GM03348 (cell line): ENCODE measurements at regions not wholly inside any gene's neighbourhood (a gene's known extent, or its start where the extent isn't known, plus 50 kb on each side); places are given as distances from the start of the nearest gene placed in this dataset.

Experiments used
- DNase-seq: peaks from one replicate; pipeline ENCODE4 v3.0.0; 2012; ENCODE audit warnings: low spot score

DNA sequence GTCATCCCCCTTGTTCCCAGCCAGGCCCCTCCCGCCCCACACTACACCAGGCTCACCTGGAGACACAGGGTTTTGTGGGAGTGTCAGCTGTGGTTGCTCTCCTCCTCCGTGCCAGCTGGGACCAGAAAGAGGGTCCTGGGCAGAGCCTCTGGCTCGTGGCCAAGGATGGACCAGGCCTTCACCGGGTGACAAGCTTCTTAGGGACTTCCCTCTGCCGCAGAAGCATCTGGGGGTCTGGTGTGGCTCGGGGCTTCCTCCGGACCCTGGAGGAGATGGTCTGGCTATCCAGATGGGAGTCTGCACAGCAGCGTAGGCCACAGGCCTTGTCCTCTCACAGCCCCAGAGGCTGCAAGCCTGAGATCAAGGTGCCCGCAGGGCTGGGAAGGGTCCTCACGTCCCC lies 63.8 kb upstream of the CFAP46 start:
- no peak for DNase-seq

DNA sequence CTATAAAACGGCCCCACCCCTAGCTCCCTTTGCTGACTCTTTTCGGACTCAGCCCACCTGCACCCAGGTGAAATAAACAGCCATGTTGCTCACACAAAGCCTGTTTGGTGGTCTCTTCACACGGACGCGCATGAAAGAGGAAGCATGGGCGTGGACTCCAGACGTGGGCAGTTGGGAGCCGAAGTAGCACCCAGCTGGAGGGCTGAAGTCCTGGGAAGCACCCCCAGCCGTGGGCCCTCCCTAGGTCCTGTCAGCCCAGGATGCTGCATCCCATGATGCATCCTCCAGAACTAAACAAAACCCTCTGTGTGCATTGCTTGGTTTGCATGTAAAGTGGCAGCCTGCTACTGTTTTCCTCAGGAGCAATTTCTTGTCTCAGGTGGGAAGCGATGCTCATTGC lies 62.1 kb upstream of the CFAP46 start:
- no peak for DNase-seq

DNA sequence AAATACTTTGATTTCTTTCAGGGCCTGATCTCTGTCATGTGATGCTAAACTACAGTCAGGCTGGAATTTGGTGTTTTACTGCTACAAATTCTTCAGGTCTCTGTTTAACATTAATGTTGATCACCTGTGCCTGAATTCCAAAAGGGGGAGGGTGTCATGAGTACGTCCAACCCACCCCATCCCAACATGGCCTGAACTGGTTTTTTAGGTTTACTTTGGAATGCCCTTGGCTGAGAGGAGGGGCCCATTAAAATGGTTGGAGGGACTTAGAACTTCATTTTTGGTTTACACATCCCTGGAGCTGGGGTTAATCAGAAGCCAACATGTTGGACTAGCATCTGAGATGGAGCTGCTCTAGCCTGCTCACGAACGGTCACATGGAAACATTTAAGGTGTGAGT lies 60.8 kb upstream of the CFAP46 start:
- no peak for DNase-seq

DNA sequence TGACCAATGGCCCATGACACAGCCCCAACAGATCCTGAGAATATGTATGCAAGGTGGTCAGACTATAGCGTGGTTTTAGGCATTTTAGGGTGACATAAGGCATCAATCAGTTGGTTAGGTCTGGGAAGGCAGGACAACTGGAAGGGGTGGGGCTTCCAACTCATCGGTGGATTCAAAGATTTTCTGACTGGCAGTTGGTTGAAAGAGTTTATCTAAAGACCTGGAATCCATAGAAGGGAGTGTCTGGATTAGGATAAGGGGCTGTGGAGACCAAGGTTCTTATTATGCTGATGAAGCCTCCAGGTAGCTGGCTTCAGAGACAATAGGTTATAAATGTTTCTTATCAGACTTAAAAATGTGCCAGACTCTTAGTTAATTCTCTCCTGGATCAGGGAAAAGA lies 60.3 kb upstream of the CFAP46 start:
- DNase-seq: no peak

DNA sequence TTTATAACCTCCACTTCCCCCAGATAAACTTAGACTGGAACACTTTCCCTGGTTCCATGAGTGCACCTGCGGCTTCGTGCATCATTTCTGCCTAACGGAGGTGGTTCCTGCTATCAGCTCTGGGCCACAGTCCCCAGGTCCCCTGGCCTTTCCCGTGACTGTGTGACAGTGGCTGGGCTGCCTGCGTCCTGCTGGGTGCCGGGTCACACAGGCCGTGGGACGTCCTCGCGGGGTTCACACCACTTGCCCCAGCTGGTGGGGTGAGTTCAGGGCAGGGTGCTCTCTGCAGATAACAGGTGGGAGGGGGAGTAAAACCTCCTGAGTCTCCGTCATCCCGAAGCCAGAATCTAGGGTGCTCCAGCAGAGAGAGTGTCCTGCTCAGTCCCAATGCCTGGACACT lies 58.7 kb upstream of the CFAP46 start:
- no peak for DNase-seq

DNA sequence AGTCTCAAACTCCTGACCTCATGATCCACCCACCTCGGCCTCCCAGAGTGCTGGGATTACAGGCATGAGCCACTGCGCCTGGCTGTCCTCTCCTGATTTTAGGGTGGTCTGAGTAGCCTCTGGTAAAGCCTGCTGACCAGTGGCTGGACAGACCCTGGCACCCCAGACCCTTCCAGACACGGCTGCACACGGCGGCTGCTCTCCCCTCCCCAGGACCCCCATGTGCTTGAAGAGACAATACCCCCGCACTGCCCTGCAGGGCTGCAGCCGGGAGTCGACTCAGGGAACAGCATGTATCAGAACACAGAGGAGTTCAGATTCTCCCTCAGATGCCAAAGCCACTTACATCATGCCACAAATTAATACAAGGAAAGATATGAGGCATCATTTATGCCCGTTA lies 58.3 kb upstream of the CFAP46 start:
- DNase-seq: no peak

DNA sequence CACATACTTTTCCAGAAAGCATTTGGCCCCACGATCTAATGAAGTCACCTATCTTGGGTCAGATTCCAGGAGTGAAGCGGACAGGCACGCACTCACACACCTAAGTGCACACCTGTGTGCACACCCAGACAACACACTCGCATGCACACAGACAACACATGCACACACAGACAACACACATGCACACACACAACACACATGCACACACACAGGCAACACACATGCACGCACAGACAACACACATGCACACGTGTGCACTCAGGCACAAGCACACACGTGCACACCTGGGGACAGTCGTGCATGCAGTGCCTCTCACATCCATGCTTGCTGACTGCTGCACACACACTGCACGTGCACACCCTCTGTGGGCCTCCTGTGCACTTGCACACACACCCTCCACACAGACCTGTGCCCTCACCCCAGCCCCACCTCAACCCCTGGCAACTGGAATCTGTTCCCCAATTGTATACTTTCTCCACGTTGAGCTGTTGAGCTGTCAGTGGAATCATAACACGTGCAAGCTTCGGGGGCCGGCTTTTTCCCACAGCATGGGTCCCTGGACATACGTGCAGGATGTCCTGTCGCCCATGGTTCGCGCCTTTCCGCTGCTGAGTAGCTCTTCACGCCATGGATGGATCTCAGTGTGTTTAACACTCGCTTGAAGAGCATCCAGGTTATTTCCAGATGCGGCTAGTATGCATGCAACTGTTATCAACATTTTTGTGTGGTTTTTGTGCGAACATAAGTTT lies 55.3 kb upstream of the CFAP46 start:
- DNase-seq: no peak

DNA sequence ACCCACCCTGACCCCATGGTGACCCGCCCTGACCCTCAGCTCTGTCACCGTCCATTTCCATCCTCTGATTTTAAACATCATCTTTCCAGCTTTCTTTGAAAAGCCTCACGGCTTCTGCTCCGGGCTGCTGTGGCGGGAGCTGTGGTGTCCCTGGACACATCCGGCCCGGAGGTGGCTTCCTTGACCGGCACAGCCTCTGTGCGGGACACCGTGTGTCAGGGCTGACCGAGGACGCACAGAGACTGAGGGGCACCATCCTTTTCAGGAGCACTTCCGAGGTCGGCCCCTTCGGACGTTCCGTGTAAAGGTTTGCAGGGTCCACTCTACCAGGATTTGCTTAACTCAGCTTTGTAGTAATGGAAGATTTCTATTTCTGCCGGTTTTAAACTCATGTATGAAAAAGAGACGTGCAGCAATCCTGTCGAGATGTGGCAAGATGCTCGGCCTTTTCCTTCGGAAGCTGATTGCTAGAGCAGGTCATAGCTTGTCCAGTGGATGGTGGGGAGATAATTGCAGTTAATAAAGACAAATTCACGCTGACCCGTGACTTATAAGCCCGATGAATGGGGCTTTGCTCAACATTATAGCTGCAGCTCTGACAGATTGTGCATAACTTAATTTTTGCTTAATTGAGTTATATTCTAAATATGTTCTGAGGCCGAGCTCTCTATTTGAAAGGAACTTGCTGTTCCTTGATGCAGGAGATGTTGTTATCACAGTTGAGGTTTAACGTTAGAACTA lies 54.4 kb upstream of the CFAP46 start:
- no peak for DNase-seq

DNA sequence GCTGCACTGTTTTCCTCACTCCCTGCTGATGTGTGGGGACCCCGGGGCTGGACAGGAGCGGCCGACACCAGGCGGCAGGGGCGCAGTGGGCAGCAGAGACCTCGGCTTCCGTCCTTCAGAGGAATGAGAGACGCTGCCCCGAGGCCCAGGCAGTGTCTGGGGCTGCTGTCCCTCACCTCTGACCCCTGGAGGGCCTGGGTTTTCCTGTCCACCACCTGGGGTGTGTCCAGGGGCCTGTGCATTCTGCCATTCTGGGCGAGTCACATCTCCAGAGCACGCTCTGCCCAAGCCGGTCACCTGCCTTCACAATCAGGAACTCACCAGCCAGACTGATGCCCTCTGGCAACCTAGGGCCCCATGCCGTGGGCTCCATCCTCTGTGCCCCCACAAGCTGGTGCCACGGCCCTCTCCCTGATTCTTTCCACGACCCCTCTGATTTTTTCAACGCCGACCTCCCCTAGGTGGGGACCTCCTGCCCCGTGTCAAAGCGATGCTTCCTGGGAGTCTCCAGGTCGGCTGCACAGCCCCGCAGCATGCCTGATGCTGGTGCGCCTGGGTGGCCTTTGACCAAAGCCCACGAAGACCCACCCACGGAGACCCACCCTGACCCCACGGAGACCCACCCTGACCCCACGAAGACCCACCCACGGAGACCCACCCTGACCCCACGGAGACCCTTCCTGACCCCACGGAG lies 53.7 kb upstream of the CFAP46 start:
- DNase-seq: no peak

DNA sequence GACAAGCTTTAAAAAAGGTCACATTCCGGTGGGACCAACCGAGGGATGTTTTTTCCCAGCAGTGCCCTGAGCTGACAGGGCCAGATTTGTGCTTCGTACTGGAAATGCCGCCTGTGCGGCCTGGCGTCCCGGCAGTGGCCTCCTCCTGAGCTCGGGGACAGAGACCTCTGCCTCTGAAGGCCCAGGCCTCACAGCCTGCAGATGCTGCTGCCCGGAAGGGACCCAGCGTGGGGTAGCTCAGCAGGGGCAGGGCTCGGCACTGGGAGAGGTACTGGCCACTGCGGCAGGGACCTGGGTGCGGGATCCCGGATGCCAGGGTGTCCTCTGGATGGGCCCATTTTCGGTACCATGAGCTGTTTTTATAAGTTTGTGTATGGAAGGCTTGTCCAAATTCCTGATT lies 52.4 kb upstream of the CFAP46 start:
- DNase-seq: no peak

DNA sequence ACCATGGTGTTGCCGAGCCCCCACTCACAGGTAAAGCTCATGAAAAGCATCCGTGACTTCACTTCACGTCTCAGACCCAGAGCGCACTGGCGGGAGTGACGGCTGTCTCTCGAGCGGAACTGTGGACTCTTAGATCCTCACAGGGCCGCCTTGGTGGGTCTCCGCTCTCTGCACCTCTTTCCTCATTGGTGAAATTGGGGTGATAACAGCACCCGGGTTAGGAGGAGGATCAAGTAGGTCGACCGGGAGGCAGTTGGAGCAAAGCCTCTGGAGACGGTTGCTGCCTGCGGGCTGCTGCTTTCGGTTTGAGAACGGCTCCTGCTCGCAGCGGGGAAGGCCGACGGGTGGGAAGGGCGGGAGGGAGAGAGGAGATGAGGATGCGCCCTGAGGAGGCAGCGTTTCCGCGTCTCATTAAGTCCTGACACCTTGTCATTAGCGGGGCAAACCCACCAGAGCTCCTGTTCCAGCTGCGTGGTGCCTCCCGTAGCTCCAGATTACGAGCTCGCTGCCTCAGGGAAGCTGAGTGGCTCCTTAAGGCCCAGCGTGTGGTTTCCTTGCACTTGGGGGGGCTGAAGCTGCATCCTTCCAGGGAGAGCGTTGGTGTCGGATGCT lies 51.9 kb upstream of the CFAP46 start:
- peak; percentile 62 for DNase-seq

DNA sequence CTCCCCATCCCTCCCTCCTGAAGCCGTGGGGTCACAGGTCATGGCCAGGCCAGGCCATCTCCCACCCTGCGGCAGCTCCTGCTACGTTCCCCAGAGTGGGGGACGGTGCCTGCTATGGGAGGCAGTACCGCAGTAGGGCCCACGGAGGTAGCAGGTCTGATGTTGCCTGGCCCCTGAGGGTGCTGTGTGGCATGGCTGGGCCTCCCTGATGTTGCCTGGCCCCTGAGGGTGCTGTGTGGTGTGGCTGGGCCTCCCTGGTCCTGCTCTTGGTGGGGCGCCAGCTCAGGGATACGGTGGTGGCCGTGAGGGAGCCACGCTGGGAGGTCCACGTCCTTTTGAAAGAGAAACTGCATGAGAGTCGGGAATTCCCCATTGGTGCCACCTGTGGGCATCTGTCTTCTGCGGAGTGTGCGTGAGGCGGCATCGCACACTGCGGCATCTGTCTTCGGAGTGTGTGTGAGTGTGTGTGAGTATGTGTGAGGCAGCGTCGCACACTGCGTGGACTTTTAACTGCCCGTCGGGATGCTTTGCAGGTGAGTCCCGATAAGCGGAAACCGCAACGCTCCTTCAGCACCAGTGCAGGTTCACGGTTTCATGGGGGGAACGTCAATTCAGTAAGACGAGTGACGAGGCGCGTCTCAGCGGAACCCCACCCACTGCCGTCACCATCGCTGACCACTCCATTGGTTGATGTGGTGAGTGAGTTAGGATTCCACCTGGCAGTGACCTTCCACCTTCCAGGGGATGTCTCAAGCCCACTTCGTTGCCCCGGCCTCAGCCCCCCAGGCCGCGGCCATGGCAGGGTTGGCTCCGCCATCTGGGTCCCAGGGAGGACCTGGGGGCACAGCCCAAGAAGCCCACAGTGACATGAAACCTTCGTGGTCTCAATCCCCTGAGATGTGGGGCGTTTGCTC lies 51.2 kb upstream of the CFAP46 start:
- no peak for DNase-seq

DNA sequence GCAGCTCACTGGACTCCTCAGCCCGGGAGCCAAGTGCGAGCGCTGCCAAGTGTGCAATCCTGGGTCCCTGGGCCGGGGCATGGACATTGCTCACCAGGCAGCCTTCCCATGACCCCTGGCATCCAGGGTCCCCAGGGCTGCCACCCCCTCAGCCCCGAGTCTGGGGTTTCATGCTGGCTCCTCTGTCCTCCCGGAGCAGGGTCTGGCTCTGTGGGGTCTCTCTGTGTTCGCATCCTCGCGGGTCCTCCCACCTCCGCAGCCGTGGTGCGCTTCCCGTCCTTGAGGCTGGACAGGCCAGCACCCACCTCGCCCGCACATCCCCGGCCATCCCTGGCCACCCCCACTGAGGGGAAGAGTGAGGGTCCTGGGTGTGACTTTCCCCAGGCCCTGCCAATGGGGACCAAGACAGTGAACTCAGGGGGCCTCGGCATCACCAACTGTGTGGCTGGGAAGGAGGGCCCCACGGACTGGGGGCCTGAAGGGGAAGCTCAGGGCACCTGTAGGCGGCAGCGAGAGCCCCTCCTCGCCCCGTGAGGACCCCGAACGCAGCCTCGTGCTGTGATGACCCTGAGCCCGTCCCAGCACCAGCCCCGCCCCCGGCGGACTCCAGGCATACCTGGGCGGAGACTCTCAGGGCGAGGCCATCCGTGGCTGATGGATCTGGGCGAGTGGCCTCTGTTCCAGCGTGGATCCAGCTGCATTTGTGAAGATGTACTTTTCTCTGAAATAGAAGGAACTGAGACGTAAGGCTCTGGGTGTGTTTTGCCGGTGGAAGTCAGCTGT lies 50.3 kb upstream of the CFAP46 start:
- no peak for DNase-seq
